NT2/D1 (cell line): ENCODE measurements at regions not wholly inside any gene's neighbourhood (a gene's known extent, or its start where the extent isn't known, plus 50 kb on each side); places are given as distances from the start of the nearest gene placed in this dataset.

Experiments
- DNase-seq: peaks from one replicate; pipeline ENCODE4 v3.0.0-alpha.2; 2011; ENCODE audit warnings: low read depth, low spot score
- H3K27me3 ChIP-seq: 2 replicates; pipeline ENCODE4 v1.6.0; 2011; ENCODE audit warnings: mild to moderate bottlenecking; ENCODE audit not compliant: insufficient read length, insufficient read depth
- H3K36me3 ChIP-seq: 2 replicates; pipeline ENCODE4 v1.6.1; 2011; ENCODE audit warnings: mild to moderate bottlenecking, low read length, mixed read lengths; ENCODE audit not compliant: insufficient read depth, insufficient read length
- H3K4me1 ChIP-seq: 2 replicates; pipeline ENCODE4 v1.5.1; 2011; ENCODE audit not compliant: insufficient read depth, insufficient read length
- H3K4me3 ChIP-seq: 2 replicates; pipeline ENCODE4 v1.5.1; 2011; ENCODE audit warnings: low read depth; ENCODE audit not compliant: insufficient read length
- H3K9ac ChIP-seq: 2 replicates; pipeline ENCODE4 v1.6.0; 2011; ENCODE audit warnings: low read depth; ENCODE audit not compliant: insufficient read length
- H3K9me3 ChIP-seq: 2 replicates; pipeline ENCODE4 v1.5.1; 2011; ENCODE audit warnings: mild to moderate bottlenecking, low read length; ENCODE audit not compliant: insufficient read depth
- SUZ12 ChIP-seq: IDR thresholded peaks from 2 replicates; pipeline ENCODE4 v1.6.1; 2011; ENCODE audit not compliant: insufficient read length, insufficient read depth; ENCODE audit errors: extremely low read depth
- YY1 ChIP-seq: IDR thresholded peaks from 2 replicates; pipeline ENCODE4 v1.6.1; 2011; ENCODE audit not compliant: insufficient read length, insufficient read depth
- ZNF274 ChIP-seq: IDR thresholded peaks from 2 replicates; pipeline ENCODE4 v1.6.1; 2011; ENCODE audit warnings: mild to moderate bottlenecking, low read depth, low read length

DNA sequence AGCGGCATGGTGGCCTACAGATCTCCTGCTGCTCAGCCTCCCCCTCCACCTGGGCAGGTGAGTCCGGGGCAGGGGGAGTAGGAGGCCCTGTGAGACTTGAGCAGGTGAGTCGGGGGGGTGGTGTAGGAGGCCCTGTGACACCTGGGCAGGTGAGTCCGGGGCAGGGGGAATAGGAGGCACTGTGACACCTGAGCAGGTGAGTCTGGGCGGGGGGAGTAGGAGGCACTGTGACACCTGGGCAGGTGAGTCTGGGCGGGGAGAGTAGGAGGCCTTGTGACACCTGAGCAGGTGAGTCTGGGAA lies 299.3 kb downstream of the BRD1 start:
- H3K36me3 ChIP-seq: no peaks in the 10 kb centered on the region
- peaks cover 4% of the 10 kb centered on the region; the same call in 1 of the 2 replicates for H3K9me3 ChIP-seq
- H3K27me3 ChIP-seq: no peaks in the 10 kb centered on the region
- no peak for DNase-seq
- H3K9ac ChIP-seq: no peak overlapping the region
- no peak overlapping the region for H3K4me3 ChIP-seq
- no peak for TF ChIP-seq SUZ12
- TF ChIP-seq ZNF274: no peak
- no peak for TF ChIP-seq YY1
- H3K4me1 ChIP-seq: no peaks in the 10 kb centered on the region

DNA sequence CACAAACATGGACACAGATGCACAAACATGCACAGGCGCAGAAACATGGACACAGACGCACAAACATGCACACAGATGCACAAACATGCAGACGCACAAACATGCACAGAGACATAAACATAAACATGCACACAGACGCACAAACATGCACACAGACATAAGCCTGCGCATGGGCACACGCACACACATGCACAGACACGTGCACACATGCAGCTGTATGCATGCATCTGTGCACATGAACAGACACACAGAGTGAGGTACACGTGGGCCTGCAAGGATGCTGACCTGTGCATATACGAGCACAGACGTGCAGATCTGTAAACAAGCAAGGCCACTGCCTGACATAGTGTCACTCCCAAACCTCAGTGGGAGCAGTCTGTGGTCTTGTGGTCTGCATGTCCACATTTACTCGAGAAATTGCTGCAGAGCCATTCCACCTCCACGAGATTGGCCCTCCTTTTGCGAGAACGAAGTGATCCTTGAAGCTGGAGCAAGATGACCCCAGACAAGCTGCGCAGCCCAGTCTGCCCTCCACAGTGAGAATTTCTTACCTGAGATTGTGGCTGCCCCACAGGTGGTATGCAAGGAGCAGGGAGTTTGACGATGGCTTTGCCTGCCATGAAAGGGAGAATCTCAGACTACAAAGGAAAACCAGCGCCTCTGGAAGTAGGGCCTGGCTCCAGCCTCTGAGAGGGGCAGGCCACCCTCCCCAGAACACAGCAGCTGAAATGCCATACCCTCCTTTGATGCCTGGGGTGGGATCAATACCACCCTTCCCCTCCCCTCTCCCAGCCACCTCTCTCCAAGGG lies 299.9 kb downstream of the BRD1 start:
- TF ChIP-seq ZNF274 (no peak), SUZ12 (no peak), YY1 (no peak)
- no peaks in the 10 kb centered on the region for H3K4me1 ChIP-seq
- H3K4me3 ChIP-seq: no peak overlapping the region

DNA sequence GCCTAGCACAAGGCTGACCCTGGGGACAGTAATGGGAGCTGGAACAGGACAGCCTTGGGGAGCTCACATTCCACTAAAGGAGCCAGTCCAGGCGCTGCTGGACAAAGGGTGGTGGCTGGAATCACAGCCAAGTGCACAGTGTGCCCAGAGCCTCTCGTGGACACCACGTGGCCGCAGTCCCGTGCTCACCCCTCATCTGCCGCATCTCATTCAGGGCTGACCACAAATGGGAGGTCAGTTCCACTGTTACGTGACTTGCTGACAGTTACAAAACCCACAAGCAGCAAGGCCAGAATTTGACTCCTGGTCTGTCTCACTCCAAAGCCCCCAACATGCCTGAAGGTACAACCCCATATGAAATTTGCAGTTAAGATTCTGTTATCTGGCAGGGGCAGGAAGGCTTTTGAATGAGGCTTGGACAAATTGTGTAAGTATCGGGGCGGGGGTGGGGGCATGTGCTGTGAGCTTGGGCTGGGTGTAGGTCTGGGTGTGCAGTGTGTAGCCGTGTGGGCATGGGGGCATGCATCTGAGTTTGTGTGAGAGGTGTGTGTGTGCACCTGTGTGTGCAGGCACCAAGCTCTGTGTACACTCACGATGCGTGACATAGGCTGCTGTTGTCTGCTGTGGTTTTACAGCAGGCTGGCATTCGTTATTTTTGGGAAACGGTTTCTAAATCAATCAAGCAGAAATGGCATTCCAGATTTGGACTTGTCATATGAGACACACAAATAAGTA lies 301.7 kb downstream of the BRD1 start:
- Histone ChIP-seq H3K9ac (no peak overlapping the region), H3K36me3 (no peaks in the 10 kb centered on the region), H3K4me1 (no peaks in the 10 kb centered on the region), H3K9me3 (peaks cover 4% of the 10 kb centered on the region; the same call in 1 of the 2 replicates), H3K4me3 (no peak overlapping the region), H3K27me3 (no peaks in the 10 kb centered on the region)
- DNase-seq: no peak
- TF ChIP-seq YY1 (no peak), SUZ12 (no peak), ZNF274 (no peak)

More for the DNA sequence above, 299.9 kb downstream of the BRD1 start:
- Histone ChIP-seq H3K9ac (no peak overlapping the region), H3K27me3 (no peaks in the 10 kb centered on the region), H3K36me3 (no peaks in the 10 kb centered on the region), H3K9me3 (peaks cover 4% of the 10 kb centered on the region; the same call in 1 of the 2 replicates)
- no peak for DNase-seq

DNA sequence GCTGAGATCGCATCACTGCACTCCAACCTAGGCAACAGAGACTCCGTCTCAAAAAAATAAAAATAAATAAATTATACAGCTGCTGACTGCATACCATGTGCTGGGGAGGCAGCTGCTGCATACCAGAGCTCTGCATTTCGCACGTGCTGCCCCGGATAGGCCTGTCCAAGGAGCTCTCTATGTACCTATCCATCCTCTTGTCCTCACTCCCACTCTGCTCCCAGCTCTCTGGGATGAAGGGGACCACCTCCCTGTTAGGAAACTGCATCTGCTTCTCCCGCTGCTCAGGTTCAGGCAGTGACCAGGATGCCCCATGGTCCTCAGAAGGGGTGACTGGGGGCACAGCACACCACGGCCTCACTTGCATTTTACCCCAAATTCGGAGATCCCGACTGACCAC lies 302.3 kb downstream of the BRD1 start:
- H3K9ac ChIP-seq: no peak overlapping the region

DNA sequence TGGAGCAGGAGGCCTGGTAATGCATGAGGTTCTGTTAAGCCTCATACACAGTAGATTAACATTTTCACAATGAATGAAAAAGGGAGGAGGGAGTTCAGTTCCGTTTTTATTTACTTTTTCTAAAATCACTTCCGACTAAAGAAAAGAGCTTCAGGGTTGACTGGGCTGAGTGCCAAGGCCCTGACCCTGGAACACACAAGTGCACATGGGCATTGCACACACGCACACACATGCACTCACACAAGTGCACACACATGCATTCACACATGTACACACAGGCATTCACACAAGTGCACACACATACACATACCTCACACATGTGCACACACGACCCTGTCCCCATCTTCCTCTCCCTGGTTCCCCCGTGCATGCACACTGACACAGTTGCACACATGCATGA lies 303.3 kb downstream of the BRD1 start:
- DNase-seq: no peak
- Histone ChIP-seq H3K9ac (no peak overlapping the region), H3K4me3 (no peak overlapping the region), H3K9me3 (peaks cover 2% of the 10 kb centered on the region; the same call in 1 of the 2 replicates), H3K36me3 (no peaks in the 10 kb centered on the region), H3K4me1 (no peaks in the 10 kb centered on the region), H3K27me3 (no peaks in the 10 kb centered on the region)
- TF ChIP-seq SUZ12: no peak
- TF ChIP-seq YY1: no peak
- TF ChIP-seq ZNF274: no peak

More for the DNA sequence above, 302.3 kb downstream of the BRD1 start:
- peaks cover 4% of the 10 kb centered on the region; the same call in 1 of the 2 replicates for H3K9me3 ChIP-seq
- H3K36me3 ChIP-seq: no peaks in the 10 kb centered on the region
- no peak overlapping the region for H3K4me3 ChIP-seq
- no peak for DNase-seq
- no peaks in the 10 kb centered on the region for H3K4me1 ChIP-seq
- TF ChIP-seq ZNF274 (no peak), YY1 (no peak), SUZ12 (no peak)
- no peaks in the 10 kb centered on the region for H3K27me3 ChIP-seq

DNA sequence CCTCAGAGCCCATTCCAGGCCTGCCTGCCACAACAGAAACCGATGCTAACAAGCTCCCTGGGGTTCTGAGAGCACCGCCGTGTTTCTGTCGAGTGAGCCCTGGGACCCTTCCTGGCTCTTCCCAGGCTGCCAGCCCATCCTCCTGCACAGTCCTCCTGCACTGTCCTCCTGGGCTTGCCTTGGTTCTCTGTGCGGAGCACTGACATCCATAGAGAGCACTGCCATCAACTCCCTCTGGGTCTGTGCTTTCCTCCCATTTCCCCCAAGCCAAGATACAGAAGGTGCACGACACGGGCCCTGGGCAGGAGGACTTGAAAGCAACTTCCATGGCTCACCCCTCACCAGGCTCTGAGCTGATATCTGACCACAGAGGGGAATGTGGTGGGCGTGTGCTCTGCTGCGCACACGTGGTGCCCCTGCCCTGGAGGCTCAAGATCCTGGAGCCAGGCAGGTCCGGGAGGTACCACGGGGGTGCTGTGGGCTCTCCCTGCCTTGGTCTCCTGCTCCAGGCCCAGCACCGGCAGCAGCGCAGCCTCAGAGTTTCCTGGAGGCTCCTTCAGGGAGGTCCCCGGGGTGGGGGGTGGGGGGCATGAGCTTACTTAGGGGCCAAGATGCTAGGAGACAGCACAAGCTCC lies 304.2 kb downstream of the BRD1 start:
- DNase-seq: no peak
- no peak overlapping the region for H3K4me3 ChIP-seq
- H3K4me1 ChIP-seq: no peaks in the 10 kb centered on the region
- H3K27me3 ChIP-seq: no peaks in the 10 kb centered on the region
- H3K9me3 ChIP-seq: no peaks in the 10 kb centered on the region
- H3K36me3 ChIP-seq: no peaks in the 10 kb centered on the region
- TF ChIP-seq ZNF274 (no peak), SUZ12 (no peak), YY1 (no peak)
- H3K9ac ChIP-seq: no peak overlapping the region
